Upper lobe of right lung (tissue), 1 donor: ENCODE measurements at regions not wholly inside any gene's neighbourhood (a gene's known extent, or its start where the extent isn't known, plus 50 kb on each side); places are given as distances from the start of the nearest gene placed in this dataset.

Source experiments
- ATAC-seq: fragments of 200-7000 bp; cut with Tn5 transposase; one replicate; pipeline ENCODE4 v1.9.1; 2020; ENCODE audit warnings: mild to moderate bottlenecking, moderate library complexity
- DNase-seq: peaks from one replicate; pipeline ENCODE4 v3.0.0-alpha.2; 2020
- H3K27ac ChIP-seq: fragments of 200-600 bp; one replicate; pipeline ENCODE4 v1.8.0; 2022
- H3K27me3 ChIP-seq: fragments of 200-600 bp; one replicate; pipeline ENCODE4 v1.8.0; 2022; ENCODE audit warnings: mild to moderate bottlenecking
- H3K36me3 ChIP-seq: fragments of 200-600 bp; one replicate; pipeline ENCODE4 v1.8.0; 2022
- H3K4me1 ChIP-seq: fragments of 200-600 bp; one replicate; pipeline ENCODE4 v1.8.0; 2022
- H3K4me3 ChIP-seq: fragments of 200-600 bp; one replicate; pipeline ENCODE4 v1.8.0; 2022; ENCODE audit warnings: mild to moderate bottlenecking
- H3K9me3 ChIP-seq: fragments of 200-600 bp; one replicate; pipeline ENCODE4 v1.8.0; 2022
- intact Hi-C: fragments of 100-400 bp; cut with DNase I; formaldehyde crosslinking; loops from one replicate; pipeline ENCODE4 v1.11.0; 2022
- TF ChIP-seq, protein P1 (sequence below): fragments of 200-600 bp; IDR thresholded peaks from one replicate; pipeline ENCODE4 v1.8.0; 2022; ENCODE audit warnings: antibody characterized with exemption
- donor health status: DM: no; HTN: yes; CAD: no; lungs with severe emphysema.

DNA sequence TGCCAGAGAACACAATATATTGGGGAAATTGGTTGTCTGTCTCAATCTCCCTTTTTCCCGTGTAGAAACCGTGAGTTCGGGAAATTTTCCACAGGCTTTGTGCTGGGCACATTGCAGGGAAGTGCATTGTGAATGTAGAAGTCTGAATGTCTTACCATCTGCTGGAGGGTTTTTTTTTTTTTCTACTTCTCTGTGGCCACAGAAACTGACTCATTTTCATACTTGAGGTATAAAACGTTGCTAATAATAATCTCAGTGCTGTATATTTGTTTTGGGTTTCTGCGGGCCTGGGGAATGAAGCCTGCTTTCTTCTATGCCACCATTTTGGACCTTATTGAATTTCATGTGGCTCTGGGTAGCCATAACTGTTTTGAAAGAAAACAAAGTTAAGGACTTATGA, 1001.2 kb downstream of the STIM2 start:
- Histone ChIP-seq H3K27ac (no peak overlapping the region), H3K4me3 (no peak overlapping the region), H3K36me3 (no peaks in the 10 kb centered on the region), H3K4me1 (no peaks in the 10 kb centered on the region), H3K9me3 (no peaks in the 10 kb centered on the region), H3K27me3 (no peaks in the 10 kb centered on the region)
- ATAC-seq (no peak), DNase-seq (no peak)
- intact Hi-C loops: no loop called here
- TF ChIP-seq, protein P1, sequence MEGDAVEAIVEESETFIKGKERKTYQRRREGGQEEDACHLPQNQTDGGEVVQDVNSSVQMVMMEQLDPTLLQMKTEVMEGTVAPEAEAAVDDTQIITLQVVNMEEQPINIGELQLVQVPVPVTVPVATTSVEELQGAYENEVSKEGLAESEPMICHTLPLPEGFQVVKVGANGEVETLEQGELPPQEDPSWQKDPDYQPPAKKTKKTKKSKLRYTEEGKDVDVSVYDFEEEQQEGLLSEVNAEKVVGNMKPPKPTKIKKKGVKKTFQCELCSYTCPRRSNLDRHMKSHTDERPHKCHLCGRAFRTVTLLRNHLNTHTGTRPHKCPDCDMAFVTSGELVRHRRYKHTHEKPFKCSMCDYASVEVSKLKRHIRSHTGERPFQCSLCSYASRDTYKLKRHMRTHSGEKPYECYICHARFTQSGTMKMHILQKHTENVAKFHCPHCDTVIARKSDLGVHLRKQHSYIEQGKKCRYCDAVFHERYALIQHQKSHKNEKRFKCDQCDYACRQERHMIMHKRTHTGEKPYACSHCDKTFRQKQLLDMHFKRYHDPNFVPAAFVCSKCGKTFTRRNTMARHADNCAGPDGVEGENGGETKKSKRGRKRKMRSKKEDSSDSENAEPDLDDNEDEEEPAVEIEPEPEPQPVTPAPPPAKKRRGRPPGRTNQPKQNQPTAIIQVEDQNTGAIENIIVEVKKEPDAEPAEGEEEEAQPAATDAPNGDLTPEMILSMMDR: no peak

DNA sequence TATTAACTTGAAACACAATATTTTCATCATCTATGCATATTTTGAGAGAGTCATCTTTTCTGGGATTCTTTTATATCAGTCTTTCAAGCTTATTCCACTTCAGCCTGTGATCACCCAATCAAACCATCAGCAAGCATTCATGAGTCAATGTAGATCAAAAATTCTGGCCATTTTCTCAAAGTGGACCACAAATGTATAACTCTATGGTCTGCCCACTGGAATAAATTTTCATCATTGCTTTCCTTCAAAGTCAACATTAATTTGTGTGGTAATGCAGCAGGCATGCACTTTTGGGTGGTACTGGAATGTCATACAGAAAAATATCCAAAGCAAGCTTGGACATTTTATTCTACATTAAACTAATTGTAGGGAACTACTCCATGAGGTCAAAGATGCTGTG, 1013.0 kb downstream of the STIM2 start:
- Histone ChIP-seq H3K27ac (no peak overlapping the region), H3K4me3 (no peak overlapping the region), H3K9me3 (no peaks in the 10 kb centered on the region), H3K4me1 (no peaks in the 10 kb centered on the region), H3K36me3 (no peaks in the 10 kb centered on the region), H3K27me3 (no peaks in the 10 kb centered on the region)
- intact Hi-C loops: no loop called here
- ATAC-seq (no peak), DNase-seq (no peak)
- TF ChIP-seq, protein P1: no peak

DNA sequence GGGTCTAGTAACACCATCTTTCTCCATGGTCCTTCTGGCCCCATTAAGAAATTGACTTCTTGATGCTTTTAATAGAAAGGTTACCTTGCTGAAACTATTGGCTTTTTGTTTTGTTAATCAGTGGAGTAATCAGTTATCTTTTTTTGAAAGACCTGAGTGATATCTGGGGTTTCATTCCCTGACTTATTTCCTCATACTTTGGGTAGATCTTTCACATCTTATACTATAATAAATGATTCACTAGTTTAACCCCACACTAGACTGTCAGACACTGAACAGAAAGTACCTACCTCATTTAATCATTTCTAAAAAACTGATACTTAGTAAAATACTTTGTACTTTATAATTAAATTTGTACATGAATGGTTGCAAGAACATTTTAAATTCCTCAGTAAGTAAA, 1021.1 kb downstream of the STIM2 start:
- TF ChIP-seq, protein P1: no peak
- H3K27me3 ChIP-seq: no peaks in the 10 kb centered on the region
- H3K4me1 ChIP-seq: no peaks in the 10 kb centered on the region
- H3K4me3 ChIP-seq: no peak overlapping the region
- ATAC-seq (no peak), DNase-seq (no peak)
- H3K36me3 ChIP-seq: no peaks in the 10 kb centered on the region
- H3K9me3 ChIP-seq: no peaks in the 10 kb centered on the region
- intact Hi-C loops: no loop called here
- no peak overlapping the region for H3K27ac ChIP-seq

DNA sequence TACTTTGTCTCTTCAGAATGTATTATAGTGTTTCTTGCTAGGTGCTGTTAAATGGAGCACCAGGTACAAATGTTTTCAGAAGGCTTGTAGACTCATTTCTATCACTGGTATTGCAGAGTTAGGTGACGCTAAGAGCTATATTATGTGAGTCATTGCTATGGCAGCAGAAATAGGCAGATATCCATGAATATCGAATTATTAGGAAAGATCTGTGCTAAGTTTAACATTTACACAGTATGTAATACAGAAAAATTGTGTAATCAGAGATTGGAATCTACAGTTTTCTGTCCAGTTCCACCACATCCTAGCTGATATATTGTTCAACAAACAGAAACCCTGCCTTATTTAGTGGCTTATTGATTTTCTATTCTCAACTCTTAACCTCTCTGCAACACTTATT, 1025.5 kb downstream of the STIM2 start:
- H3K9me3 ChIP-seq: no peaks in the 10 kb centered on the region
- no peaks in the 10 kb centered on the region for H3K27me3 ChIP-seq
- TF ChIP-seq, protein P1: no peak
- intact Hi-C loops: no loop called here
- no peak overlapping the region for H3K4me3 ChIP-seq
- H3K36me3 ChIP-seq: no peaks in the 10 kb centered on the region
- DNase-seq (no peak), ATAC-seq (no peak)
- no peaks in the 10 kb centered on the region for H3K4me1 ChIP-seq
- H3K27ac ChIP-seq: no peak overlapping the region

DNA sequence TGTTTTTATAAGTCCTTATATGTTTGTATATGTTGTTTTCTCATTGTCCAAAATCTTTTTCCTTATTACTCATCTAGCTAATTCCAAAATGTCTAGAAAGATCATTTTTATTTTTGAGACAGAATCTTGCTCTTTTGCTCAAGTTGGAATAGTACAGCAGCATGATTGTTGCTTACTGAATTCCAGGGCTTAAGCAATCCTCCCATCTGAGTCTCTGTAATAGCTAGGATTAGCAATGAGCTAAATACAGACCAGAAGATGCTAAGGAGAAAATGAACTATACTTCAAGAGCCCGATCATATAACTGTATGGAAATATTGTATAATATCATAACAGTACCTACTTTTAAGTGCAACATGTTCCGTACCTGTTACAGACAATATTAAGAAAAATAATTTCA, 1027.0 kb downstream of the STIM2 start:
- no peaks in the 10 kb centered on the region for H3K4me1 ChIP-seq
- H3K9me3 ChIP-seq: no peaks in the 10 kb centered on the region
- no peaks in the 10 kb centered on the region for H3K36me3 ChIP-seq
- H3K4me3 ChIP-seq: no peak overlapping the region
- no peak overlapping the region for H3K27ac ChIP-seq
- DNase-seq (no peak), ATAC-seq (no peak)
- no peaks in the 10 kb centered on the region for H3K27me3 ChIP-seq
- intact Hi-C loops: no loop called here
- TF ChIP-seq, protein P1: no peak

DNA sequence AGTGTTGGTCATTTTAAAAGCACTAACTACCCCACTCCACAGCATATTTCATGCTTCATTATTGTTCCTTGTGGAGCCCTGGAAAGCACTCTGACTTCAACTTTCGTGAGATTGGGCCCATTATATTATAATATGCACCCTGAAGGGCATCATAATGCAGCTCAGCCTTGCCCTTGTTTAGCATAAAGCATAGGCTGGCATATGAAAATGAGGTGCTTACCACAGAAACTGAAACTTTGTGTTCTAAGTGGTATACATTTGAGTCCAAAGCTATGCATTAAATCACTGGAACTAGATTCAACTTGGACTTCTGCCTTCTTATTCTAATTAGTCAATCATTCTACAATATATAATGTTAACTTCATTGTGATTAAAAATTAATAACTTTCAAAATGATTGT, 1027.9 kb downstream of the STIM2 start:
- Histone ChIP-seq H3K4me1 (no peaks in the 10 kb centered on the region), H3K27ac (no peak overlapping the region), H3K36me3 (no peaks in the 10 kb centered on the region), H3K9me3 (no peaks in the 10 kb centered on the region), H3K27me3 (no peaks in the 10 kb centered on the region), H3K4me3 (no peak overlapping the region)
- no peak for ATAC-seq
- intact Hi-C loops: no loop called here
- DNase-seq: no peak
- TF ChIP-seq, protein P1: no peak
